GM18909 (cell line): ENCODE measurements at regions not wholly inside any gene's neighbourhood (a gene's known extent, or its start where the extent isn't known, plus 50 kb on each side); places are given as distances from the start of the nearest gene placed in this dataset.

ENCODE experiments used
- ATAC-seq: cut with Tn5 transposase; IDR thresholded peaks from one replicate; pipeline ENCODE4 v1.9.1; 2021; ENCODE audit warnings: mild to moderate bottlenecking; ENCODE audit not compliant: unreplicated experiment, poor library complexity

DNA sequence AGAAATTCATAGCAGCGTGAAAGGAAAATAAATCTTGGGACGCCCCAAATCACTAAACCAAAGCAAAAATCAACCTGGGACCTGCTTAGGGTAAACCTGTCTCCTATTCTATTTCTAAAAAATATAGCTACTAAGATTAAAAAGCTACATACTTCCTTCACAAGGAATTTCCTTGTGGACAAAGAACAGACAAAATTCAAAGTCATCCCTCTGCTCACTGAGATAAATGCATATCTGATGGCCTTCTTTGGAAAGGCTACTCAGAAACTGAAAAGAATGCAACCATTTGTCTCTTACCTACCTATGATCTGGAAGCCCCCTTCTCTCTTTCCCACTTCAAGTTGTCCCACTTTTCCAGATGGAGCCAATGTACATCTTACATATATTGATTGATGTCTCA lies 93.0 kb upstream of the CNOT2 start:
- ATAC-seq = no peak

DNA sequence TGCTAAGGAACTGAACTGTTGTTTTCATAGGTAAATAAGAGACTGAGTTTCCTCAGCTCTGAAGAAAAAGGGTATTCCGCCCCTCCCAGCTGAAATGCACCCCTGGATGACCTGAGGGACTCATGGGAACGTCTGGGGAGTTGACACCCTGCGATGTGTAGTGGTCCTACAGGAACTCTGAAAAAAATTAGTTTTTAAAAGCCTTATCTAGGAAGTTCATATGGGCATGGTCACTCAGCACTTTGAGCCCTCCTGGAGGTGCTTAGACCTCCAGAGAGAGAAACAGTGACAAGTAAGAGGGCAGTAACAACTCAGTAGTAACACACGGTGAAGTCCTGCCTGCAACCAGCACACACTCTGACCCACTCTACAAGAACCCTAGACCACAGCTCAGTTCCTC lies 91.2 kb upstream of the CNOT2 start:
- ATAC-seq = no peak

DNA sequence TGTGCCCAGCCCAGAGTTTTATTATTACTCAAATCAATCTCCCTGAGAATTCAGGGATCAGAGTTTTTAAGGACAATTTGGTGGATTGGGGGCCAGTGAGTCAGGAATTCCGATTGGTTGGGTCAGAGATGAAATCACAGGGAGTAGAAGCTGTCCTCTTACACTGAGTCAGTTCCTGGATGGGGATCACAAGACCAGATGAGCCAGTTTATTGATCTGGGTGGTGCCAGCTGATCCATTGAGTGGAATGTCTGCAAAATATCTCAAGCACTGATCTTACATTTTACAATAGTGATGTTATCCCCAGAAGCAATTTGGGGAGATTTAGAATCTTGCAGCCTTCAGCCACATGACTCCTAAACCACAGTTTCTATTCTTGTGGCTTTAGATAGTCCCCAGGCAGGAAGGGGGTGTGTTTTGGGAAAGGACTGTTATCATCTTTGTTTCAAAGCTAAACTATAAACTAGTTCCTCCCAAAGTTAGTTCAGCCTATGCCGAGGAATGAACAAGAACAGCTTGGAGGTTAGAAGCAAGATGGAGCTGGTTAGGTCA lies 89.1 kb upstream of the CNOT2 start:
- ATAC-seq = no peak

DNA sequence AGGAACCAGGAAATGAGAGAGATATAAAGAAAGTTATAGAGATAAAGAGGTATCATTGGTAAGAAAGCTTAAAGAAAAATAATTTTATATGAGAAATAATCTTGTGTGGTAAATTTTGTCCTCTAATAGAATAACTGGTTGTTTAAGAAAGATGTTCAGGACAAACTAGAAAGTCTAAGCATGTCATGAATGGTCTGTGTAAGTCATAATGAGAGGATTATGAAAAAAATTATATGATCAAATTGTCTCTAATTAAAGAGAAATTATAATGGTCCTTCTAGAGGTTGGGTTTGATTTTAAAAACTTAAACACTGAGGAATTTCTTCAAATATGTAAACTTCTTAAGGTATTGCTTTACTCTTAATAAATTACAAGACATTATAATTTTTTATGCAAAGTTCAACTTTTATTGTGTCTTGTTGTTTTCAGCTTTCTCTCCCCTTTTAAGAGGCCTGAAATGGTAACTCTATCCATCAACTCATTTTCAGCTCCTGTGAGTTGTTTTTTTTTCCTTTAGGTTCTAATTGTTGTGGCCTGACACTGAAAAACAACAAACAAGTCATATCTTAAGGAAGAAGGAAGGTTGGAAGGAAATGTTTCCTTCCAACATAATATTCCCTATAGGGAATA lies 88.2 kb upstream of the CNOT2 start:
- ATAC-seq = no peak

DNA sequence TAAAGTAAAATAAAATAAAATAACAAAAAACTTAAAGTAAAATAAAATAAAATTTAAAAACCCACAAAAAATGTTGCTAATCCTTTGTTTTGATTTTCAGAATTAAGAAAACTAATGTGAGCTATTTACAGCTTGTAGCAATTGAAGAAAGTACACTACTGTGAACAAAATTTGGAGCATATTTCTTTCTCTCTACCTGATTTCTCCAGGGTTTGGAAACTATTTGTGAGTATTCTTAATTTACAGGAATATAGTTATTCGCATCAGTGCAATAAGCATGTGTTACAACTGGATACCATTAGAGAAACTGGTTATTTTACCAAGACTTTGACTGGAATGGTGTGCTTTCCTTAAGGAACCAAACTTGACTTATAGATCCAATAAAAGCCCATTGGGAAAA lies 86.1 kb upstream of the CNOT2 start:
- no peak for ATAC-seq

GRCh38 chr12:70165450-70165849 lies 77.8 kb upstream of the CNOT2 start:
- no peak for ATAC-seq

DNA sequence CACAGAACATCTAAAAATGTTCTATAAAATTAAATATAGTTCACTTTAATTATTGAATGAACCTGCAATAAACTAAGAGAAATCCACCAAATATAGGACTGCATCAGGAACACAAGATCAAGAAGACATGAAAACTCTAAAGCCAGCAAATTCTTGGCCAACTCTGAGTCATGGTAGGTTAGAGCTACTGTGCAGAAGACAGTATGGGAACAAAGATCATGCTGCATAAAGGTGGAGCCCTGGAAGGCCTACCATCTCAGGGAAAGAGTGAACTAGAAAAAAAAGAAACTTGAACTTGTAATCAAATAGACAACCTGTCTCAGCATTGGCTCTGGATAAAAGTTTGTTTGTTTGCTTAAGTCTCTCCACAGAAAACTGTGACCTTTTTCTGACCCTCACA lies 66.9 kb upstream of the CNOT2 start:
- ATAC-seq = no peak

DNA sequence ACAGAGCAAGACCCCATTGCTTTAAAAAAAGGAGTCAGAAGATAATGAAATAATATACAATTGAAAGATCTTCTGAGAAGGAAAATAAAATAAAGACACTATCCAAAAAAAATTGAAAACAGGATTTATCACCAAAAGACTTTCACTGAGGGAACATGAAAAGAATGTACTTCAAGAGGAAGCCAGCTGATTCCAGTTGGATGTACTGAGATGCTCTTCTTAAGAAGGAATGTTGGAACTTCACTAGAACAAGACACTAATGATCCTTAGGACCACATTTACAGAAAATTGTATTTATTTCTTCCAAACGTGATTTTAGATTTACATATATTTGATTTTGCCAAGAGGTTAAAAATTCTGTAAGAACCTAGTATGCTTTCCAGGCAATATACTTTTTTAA lies 65.6 kb upstream of the CNOT2 start:
- no peak for ATAC-seq

- ATAC-seq = no peak
Measured at GRCh38 chr12:70178038-70178437, 65.2 kb upstream of the CNOT2 start.

DNA sequence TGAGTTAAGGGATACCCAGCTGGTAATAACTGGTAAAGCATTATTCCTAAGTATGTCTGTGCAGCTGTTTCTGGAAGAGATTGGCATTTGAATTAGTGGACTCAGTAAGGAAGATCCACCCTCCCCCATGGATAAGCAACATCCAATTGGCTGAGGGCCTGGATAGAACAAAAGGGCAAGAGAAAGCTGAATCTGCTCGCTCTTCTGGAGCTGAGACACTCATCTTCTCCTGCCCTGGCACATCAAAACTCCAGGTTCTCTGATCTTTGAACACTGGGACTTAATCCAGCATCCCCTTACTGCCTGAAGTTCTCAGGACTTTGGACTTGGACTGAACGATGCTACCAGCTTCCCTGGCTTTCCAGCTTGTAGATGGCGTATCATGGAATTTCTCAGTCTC lies 63.1 kb upstream of the CNOT2 start:
- no peak for ATAC-seq

DNA sequence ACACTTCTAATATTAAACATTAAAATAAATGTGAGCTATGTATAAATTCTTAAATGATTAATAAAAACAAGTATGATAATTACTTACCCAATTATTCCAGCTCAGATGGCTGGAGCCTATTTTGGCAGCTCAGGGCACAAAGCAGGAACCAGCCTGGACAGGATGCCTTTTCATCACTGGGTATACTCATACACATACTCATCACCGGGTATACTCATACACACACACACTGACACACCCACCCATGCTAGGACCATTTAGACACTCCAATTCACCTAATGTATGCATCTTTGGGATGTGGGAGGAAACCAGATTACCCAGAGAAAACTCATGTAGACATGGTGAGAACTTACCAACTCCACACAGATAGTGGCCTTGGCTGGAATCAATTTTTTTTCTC lies 57.9 kb upstream of the CNOT2 start:
- ATAC-seq = no peak

DNA sequence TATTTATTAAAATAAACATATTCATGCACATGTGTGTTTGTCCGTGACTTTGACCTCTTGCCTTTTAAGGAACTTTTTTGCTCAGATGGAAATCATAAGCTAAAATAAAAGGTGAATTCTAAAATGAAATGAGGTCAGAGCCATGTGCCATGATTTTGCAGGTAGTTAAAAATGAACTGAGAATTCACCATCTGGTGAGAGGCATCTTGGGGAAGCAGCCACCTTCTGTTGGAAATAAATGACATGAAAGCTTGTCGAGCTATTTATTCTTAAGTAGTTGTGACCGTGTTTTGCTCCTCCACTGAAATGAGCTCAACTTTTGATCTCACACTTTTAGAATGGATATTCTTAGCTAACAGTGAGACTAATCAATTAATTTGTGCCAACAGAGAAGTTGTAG lies 56.8 kb upstream of the CNOT2 start:
- ATAC-seq = no peak

DNA sequence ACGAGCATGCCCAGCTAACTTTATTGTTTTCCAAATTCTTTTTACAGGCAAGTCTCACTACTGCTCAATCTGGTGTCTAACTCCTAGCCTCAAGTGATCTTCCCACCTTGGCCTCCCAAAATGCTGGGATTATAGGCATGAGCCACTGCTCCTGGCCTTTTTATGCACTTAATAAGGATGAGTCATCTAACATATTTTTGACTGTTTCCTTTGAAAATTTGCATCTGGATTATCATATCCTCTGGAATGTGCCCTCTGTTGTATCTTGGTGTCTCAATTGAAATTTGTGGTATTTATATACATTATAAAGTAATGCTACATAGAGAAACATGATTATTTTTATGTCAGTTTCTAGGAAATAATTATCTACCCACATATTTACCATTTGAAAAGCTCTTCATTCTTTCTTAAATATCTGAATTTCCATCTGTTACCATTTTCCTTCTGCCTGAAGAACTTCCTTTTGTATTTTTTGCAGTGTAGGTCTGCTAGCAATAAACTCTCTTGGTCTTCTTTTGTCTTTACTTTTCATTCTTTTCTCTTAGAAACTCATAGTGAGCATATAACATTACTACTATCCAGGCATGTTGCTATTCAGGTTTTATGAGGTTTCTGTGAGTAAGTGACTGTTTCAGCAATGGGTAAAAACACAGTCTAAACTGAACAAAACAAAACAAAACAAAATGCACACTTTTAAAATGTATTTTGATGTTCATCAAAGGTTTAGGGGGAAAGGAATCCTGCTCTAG lies 52.8 kb upstream of the CNOT2 start:
- ATAC-seq = no peak
